ENCODE measurements at regions not wholly inside any gene's neighbourhood (a gene's known extent, or its start where the extent isn't known, plus 50 kb on each side); places are given as distances from the start of the nearest gene placed in this dataset.
"Not testable (repeated sequence)": the region's sequence is repeated elsewhere in the genome, so short reads cannot be mapped to it uniquely, and the experiment has no call there.

GRCh38 chr18:30684825-30685481, 357.6 kb downstream of the DSC3 start:
- 68 to 79% methylated on average over 3 of the region's 3 CpGs for WGBS, 2 donors
- Histone ChIP-seq H3K36me3 (no peaks in the 10 kb centered on the region), H3K4me1 (no peaks in the 10 kb centered on the region), H3K9me3 (no peaks in the 10 kb centered on the region), H3K4me3 (replicated peaks in 1 of 3) (no peak overlapping the region), H3K27me3 (no peaks in the 10 kb centered on the region), H3K27ac (no peak overlapping the region)
- intact Hi-C loops (cut with DNase I): no loop called here
- no peak for TF ChIP-seq CTCF (IDR thresholded peaks at IDR 0.05)
- TF ChIP-seq POLR2A (IDR thresholded peaks at IDR 0.05): no peak
- DNase-seq: no peak

GRCh38 chr18:30683836-30684235, 358.7 kb downstream of the DSC3 start:
- Histone ChIP-seq H3K4me3 (replicated peaks in 1 of 3) (no peak overlapping the region), H3K27ac (no peak overlapping the region), H3K36me3 (no peaks in the 10 kb centered on the region), H3K9me3 (no peaks in the 10 kb centered on the region), H3K27me3 (no peaks in the 10 kb centered on the region), H3K4me1 (no peaks in the 10 kb centered on the region)
- intact Hi-C loops (cut with DNase I): no loop called here
- DNase-seq: no peak
- WGBS, 2 donors: 94% methylated on average over 2 of the region's 2 CpGs
- TF ChIP-seq POLR2A (IDR thresholded peaks at IDR 0.05) (no peak), CTCF (IDR thresholded peaks at IDR 0.05) (no peak)

GRCh38 chr18:30682672-30683071, 359.9 kb downstream of the DSC3 start:
- intact Hi-C loops (cut with DNase I): no loop called here
- Histone ChIP-seq H3K4me1 (no peaks in the 10 kb centered on the region), H3K4me3 (replicated peaks in 1 of 3) (no peak overlapping the region), H3K27me3 (no peaks in the 10 kb centered on the region), H3K36me3 (no peaks in the 10 kb centered on the region), H3K9me3 (no peaks in the 10 kb centered on the region), H3K27ac (no peak overlapping the region)
- WGBS, 2 donors: 48% methylated on average over 1 of the region's 1 CpG
- TF ChIP-seq CTCF (IDR thresholded peaks at IDR 0.05) (no peak), POLR2A (IDR thresholded peaks at IDR 0.05) (no peak)
- no peak for DNase-seq

GRCh38 chr18:30679285-30679930, 363.1 kb downstream of the DSC3 start:
- Histone ChIP-seq H3K36me3 (no peaks in the 10 kb centered on the region), H3K27me3 (no peaks in the 10 kb centered on the region), H3K27ac (no peak overlapping the region), H3K9me3 (no peaks in the 10 kb centered on the region), H3K4me1 (no peaks in the 10 kb centered on the region), H3K4me3 (replicated peaks in 1 of 3) (no peak overlapping the region)
- WGBS, 2 donors: 86% methylated on average over 5 of the region's 5 CpGs
- intact Hi-C loops (cut with DNase I): no loop called here
- TF ChIP-seq CTCF (IDR thresholded peaks at IDR 0.05) (no peak), POLR2A (IDR thresholded peaks at IDR 0.05) (no peak)
- no peak for DNase-seq

GRCh38 chr18:30677813-30678212, 364.7 kb downstream of the DSC3 start:
- H3K4me3 ChIP-seq (replicated peaks in 1 of 3); H3K9me3 ChIP-seq; H3K4me1 ChIP-seq; DNase-seq; H3K36me3 ChIP-seq; H3K27ac ChIP-seq; H3K27me3 ChIP-seq; intact Hi-C loops (cut with DNase I): not testable (repeated sequence)
- 82 to 93% methylated on average over 5 of the region's 5 CpGs for WGBS, 2 donors
